HCT116 (cell line): ENCODE measurements at regions not wholly inside any gene's neighbourhood (a gene's known extent, or its start where the extent isn't known, plus 50 kb on each side); places are given as distances from the start of the nearest gene placed in this dataset.
A peak's percentile ranks its signal among the peaks of the same experiment; 100 is the strongest.

ENCODE experiments used
- ATAC-seq: fragments of 200-7000 bp; cut with Tn5 transposase; 2 replicates; pipeline ENCODE4 v1.9.1; 2020; ENCODE audit warnings: mild to moderate bottlenecking, moderate library complexity
- BruUV-seq: library from RNA; stranded (reverse); fragments of 400-500 nt; replicated peaks from 2 replicates; lab custom pipeline; 2021; lab: Mats Ljungman, UMichigan
- CTCF ChIA-PET: fragments of 300-600 bp; sonication (Branson Sonifier 250); formaldehyde crosslinking; loops from one replicate; lab custom pipeline; 2021; ENCODE audit warnings: antibody characterized with exemption; lab: Charles Lee
- POLR2A ChIA-PET: fragments of 300-600, 350-600 bp; sonication (Branson Sonifier 250); formaldehyde crosslinking; loops from one replicate; lab custom pipeline; 2021; ENCODE audit warnings: antibody characterized with exemption; lab: Charles Lee
- RAD21 ChIA-PET, 2 experiments: fragments of 300-600 bp; sonication (Branson Sonifier 250); formaldehyde crosslinking; loops; one replicate each; lab custom pipeline; 2023; ENCODE audit warnings: low total read pairs in 2 of 2; ENCODE audit not compliant: uncharacterized antibody in 2 of 2, unreplicated experiment in 2 of 2, low non-redundant PET in 1 of 2; lab: Charles Lee
- DNase-seq: peaks from one replicate; pipeline ENCODE4 v3.0.0-alpha.2; 2010; ENCODE audit warnings: low read depth, low spot score
- H2AFZ ChIP-seq: fragments of 200-600 bp; shearing (Covaris generic), sonication (generic); 2 replicates; pipeline ENCODE4 v1.6.1; 2017; ENCODE audit warnings: low read depth, mixed run types, mixed read lengths, antibody characterized with exemption, low read length; ENCODE audit not compliant: poor library complexity, severe bottlenecking
- H3K27ac ChIP-seq: 2 replicates; pipeline ENCODE4 v1.5.1; 2012; ENCODE audit warnings: low read depth, low read length
- H3K27me3 ChIP-seq: fragments of 200-600 bp; sonication (generic); 2 replicates; pipeline ENCODE4 v1.6.1; 2016; ENCODE audit warnings: mixed run types, low read length, mixed read lengths; ENCODE audit not compliant: insufficient read depth
- H3K36me3 ChIP-seq, 2 experiments: fragments of 200-500 bp in 1 of 2; fragments of 200-600 bp in 1 of 2; sonication (Bioruptor generic) in 1 of 2; sonication (generic) in 1 of 2; 2 replicates each; pipeline versions ENCODE4 v1.5.1 to v1.6.1; 2014 to 2016; ENCODE audit warnings: low read length in 2 of 2, inconsistent platforms in 1 of 2, mixed read lengths in 1 of 2, mixed run types in 1 of 2; ENCODE audit not compliant: insufficient read depth in 2 of 2, control insufficient read depth in 1 of 2
- H3K4me1 ChIP-seq, 2 experiments: fragments of 200-600 bp in 1 of 2; sonication (generic) in 1 of 2; 2 replicates each; pipeline versions ENCODE4 v1.5.1 to v1.6.1; 2012 to 2017; ENCODE audit warnings: low read length in 2 of 2, inconsistent platforms in 1 of 2, mild to moderate bottlenecking in 1 of 2, mixed read lengths in 1 of 2, mixed run types in 1 of 2, moderate library complexity in 1 of 2; ENCODE audit not compliant: insufficient read depth in 2 of 2, control insufficient read depth in 1 of 2
- H3K4me2 ChIP-seq: fragments of 200-600 bp; sonication (generic); 2 replicates; pipeline ENCODE4 v1.6.1; 2017; ENCODE audit warnings: mixed run types, low read length, mixed read lengths
- H3K4me3 ChIP-seq, 2 experiments: fragments of 200-600 bp in 1 of 2; sonication (generic) in 1 of 2; replicated peaks in 1 of 2; 2 replicates each; pipeline ENCODE4 v1.5.1; 2011 to 2016; ENCODE audit warnings: low read length in 2 of 2, control low read depth in 1 of 2, low read depth in 1 of 2, mild to moderate bottlenecking in 1 of 2, mixed read lengths in 1 of 2, mixed run types in 1 of 2
- H3K79me2 ChIP-seq: fragments of 200-600 bp; sonication (generic); 2 replicates; pipeline ENCODE4 v1.6.1; 2017; ENCODE audit warnings: mild to moderate bottlenecking, mixed run types, low read length, moderate library complexity, mixed read lengths; ENCODE audit not compliant: insufficient read depth
- H3K9ac ChIP-seq: fragments of 200-600 bp; sonication (generic); 2 replicates; pipeline ENCODE4 v1.6.1; 2016; ENCODE audit warnings: low read length, mixed read lengths
- H3K9me2 ChIP-seq: fragments of 200-600 bp; sonication (generic), shearing (Covaris generic); 2 replicates; pipeline ENCODE4 v1.6.1; 2017; ENCODE audit warnings: mixed run types, mild to moderate bottlenecking, moderate library complexity; ENCODE audit not compliant: insufficient read depth
- H3K9me3 ChIP-seq, 2 experiments: fragments of 200-500 bp in 1 of 2; fragments of 200-600 bp in 1 of 2; sonication (Bioruptor generic) in 1 of 2; sonication (generic) in 1 of 2; 2 replicates each; pipeline ENCODE4 v1.6.1; 2014 to 2017; ENCODE audit warnings: low read length in 2 of 2, mixed read lengths in 2 of 2, inconsistent platforms in 1 of 2, low read depth in 1 of 2, mild to moderate bottlenecking in 1 of 2, mixed run types in 1 of 2, moderate library complexity in 1 of 2; ENCODE audit not compliant: control insufficient read depth in 1 of 2, insufficient read depth in 1 of 2
- H4K20me1 ChIP-seq: fragments of 200-600 bp; sonication (generic), shearing (Covaris generic); 2 replicates; pipeline ENCODE4 v1.6.1; 2017; ENCODE audit warnings: mixed run types, mild to moderate bottlenecking, moderate library complexity; ENCODE audit not compliant: insufficient read depth
- ATF3 ChIP-seq: IDR thresholded peaks from 2 replicates; pipeline ENCODE4 v1.6.1; 2012
- FOSL1 ChIP-seq: IDR thresholded peaks from 2 replicates; pipeline ENCODE4 v1.6.1; 2012; ENCODE audit warnings: low read depth
- POLR2A ChIP-seq: IDR thresholded peaks from 2 replicates; pipeline ENCODE4 v1.7.0; 2011; ENCODE audit warnings: borderline replicate concordance; ENCODE audit not compliant: insufficient read depth, insufficient read length; ENCODE audit errors: extremely low read depth
- POLR2AphosphoS5 ChIP-seq: IDR thresholded peaks from 2 replicates; pipeline ENCODE4 v1.6.1; 2011; ENCODE audit warnings: mild to moderate bottlenecking, low read depth, low read length, moderate library complexity
- REST ChIP-seq: IDR thresholded peaks from 2 replicates; pipeline ENCODE4 v1.6.1; 2012; ENCODE audit warnings: low read depth
- ZNF274 ChIP-seq: fragments of 200-500 bp; sonication (Bioruptor generic); IDR thresholded peaks from 2 replicates; pipeline ENCODE4 v1.6.1; 2014; ENCODE audit warnings: mild to moderate bottlenecking, low read depth, low read length, inconsistent platforms
- intact Hi-C: fragments of 100-400 bp; cut with micrococcal nuclease; formaldehyde crosslinking; loops from 2 replicates; pipeline ENCODE4 v1.10.0; 2022

- no peak overlapping the region for H3K9ac ChIP-seq
- intact Hi-C loops: no loop called here
- H2AFZ ChIP-seq: no peak overlapping the region
- no peaks in the 10 kb centered on the region for H3K79me2 ChIP-seq
- TF ChIP-seq POLR2AphosphoS5 (no peak), REST (no peak), POLR2A (no peak), ATF3 (no peak), FOSL1 (0 out of 2 replicates have a peak, but pooled peaks have one; percentile 8), ZNF274 (no peak)
- RAD21 ChIA-PET: no interaction called here
- BruUV-seq: no TSS peak
- no peaks in the 10 kb centered on the region for H3K4me1 ChIP-seq
- no peak overlapping the region for H3K27ac ChIP-seq
- H3K27me3 ChIP-seq: no peaks in the 10 kb centered on the region
- no peak overlapping the region for H3K4me2 ChIP-seq
- POLR2A ChIA-PET: no interaction called here
- ATAC-seq (no peak), DNase-seq (no peak)
- H3K4me3 ChIP-seq: no peak overlapping the region
- CTCF ChIA-PET: no interaction called here
- no peaks in the 10 kb centered on the region for H4K20me1 ChIP-seq
- H3K9me2 ChIP-seq: no peaks in the 10 kb centered on the region
- H3K9me3 ChIP-seq: peaks cover 0 to 6% of the 10 kb centered on the region in 2 experiments; a peak in 2 of 4 replicates
- H3K36me3 ChIP-seq: no peaks in the 10 kb centered on the region
Measured at GRCh38 chr15:97502038-97502437, 458.5 kb upstream of the ARRDC4 start.
